IPS DF 6.9 (cell line): ENCODE measurements at regions not wholly inside any gene's neighbourhood (a gene's known extent, or its start where the extent isn't known, plus 50 kb on each side); places are given as distances from the start of the nearest gene placed in this dataset.

Source experiments
- DNase-seq: peaks from one replicate; pipeline ENCODE4 v3.0.0-alpha.2; 2013; ENCODE audit warnings: low read depth, low spot score
- H3K27ac ChIP-seq: one replicate; pipeline ENCODE4 v1.5.1; 2013; ENCODE audit warnings: low read length, control low read depth
- H3K27me3 ChIP-seq: 2 replicates; pipeline ENCODE4 v1.6.1; 2013; ENCODE audit warnings: mild to moderate bottlenecking, low read length; ENCODE audit not compliant: control insufficient read depth, insufficient read depth
- H3K36me3 ChIP-seq: 2 replicates; pipeline ENCODE4 v1.6.1; 2013; ENCODE audit warnings: low read length; ENCODE audit not compliant: control insufficient read depth, insufficient read depth
- H3K4me1 ChIP-seq: 2 replicates; pipeline ENCODE4 v1.6.1; 2013; ENCODE audit warnings: low read length; ENCODE audit not compliant: control insufficient read depth, insufficient read depth
- H3K4me3 ChIP-seq: 2 replicates; pipeline ENCODE4 v1.5.1; 2013; ENCODE audit warnings: mild to moderate bottlenecking, low read length
- H3K9me3 ChIP-seq: 2 replicates; pipeline ENCODE4 v1.6.1; 2013; ENCODE audit warnings: low read length, inconsistent platforms; ENCODE audit not compliant: control insufficient read depth, insufficient read depth
- WGBS: extraction: QIAGEN DNeasy Blood & Tissue Kit; methylation state at CpG from one replicate; pipeline ENCODE4 v1.1.7; 2013; ENCODE audit warnings: mixed read lengths, missing lambda C conversion rate; ENCODE audit not compliant: insufficient read length, insufficient coverage; 5-methylcytosine and 5-hydroxymethylcytosine counted together

DNA sequence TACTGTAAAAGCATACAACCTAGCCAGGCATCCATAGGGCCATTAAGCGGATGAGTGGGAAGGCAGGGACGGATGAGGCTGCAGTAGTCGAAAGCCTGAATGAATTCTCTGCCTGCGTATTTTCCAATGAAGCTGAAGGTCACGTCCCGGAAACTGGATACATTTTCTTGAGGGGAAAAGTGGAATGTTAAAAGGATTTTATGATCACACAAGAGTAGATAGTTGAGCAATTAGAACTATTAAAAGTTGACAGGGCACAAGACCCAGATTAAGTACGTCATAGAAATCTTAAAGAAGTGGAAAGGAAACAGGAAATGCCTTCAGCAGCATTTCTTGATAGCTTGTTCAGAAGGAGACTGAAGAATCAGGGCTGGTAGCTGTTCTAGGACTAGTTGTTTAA lies 98.3 kb upstream of the CXXC4 start:
- no CpG with 5 or more reads among the region's 7 CpGs for WGBS
- no peaks in the 10 kb centered on the region for H3K4me1 ChIP-seq
- H3K4me3 ChIP-seq: no peak overlapping the region
- no peaks in the 10 kb centered on the region for H3K27me3 ChIP-seq
- H3K36me3 ChIP-seq: no peaks in the 10 kb centered on the region
- no peak overlapping the region for H3K27ac ChIP-seq
- H3K9me3 ChIP-seq: no peaks in the 10 kb centered on the region
- DNase-seq: no peak

DNA sequence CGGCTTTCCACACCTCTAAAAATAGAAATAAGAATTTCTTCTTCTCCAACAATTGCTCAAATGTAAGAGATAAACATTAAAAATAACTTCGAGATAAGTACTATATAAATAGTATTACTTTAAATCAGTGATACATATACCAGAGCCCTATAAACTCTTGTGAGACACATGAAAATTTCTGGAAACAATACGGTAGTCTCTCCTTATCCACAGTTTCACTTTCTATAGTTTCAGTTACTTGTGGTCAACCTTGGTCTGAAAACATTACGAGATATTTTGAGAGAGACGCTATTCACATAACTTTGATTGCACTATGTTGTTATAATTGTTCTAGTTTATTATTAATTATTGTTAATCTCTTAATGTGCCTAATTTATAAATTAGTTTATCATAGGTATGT lies 101.5 kb upstream of the CXXC4 start:
- H3K27ac ChIP-seq: no peak overlapping the region
- H3K4me3 ChIP-seq: no peak overlapping the region
- WGBS: no CpG with 5 or more reads among the region's 5 CpGs
- no peaks in the 10 kb centered on the region for H3K9me3 ChIP-seq
- H3K36me3 ChIP-seq: no peaks in the 10 kb centered on the region
- H3K4me1 ChIP-seq: no peaks in the 10 kb centered on the region
- DNase-seq: no peak
- H3K27me3 ChIP-seq: no peaks in the 10 kb centered on the region

DNA sequence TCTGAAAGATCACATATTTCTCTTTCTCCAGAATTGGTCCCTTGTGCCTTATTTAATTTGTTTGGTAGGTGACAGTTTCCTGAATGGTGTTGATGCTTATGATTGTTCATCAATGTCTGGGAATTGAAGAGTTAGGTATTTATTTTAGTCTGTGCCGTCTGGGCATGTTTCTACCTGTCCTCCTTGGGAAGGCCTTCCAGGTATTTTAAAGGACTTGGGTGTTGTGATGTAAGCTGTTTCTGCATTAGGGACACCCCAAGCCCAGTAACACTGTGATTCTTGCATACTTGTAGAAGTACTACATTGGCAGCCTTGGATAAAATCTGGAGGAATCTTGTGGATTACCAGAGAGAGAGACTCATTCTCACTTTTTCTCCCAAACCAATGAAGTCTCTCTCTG lies 120.8 kb upstream of the CXXC4 start:
- WGBS: no CpG with 5 or more reads among the region's 1 CpG
- no peaks in the 10 kb centered on the region for H3K27me3 ChIP-seq
- H3K27ac ChIP-seq: no peak overlapping the region
- no peaks in the 10 kb centered on the region for H3K9me3 ChIP-seq
- H3K4me3 ChIP-seq: no peak overlapping the region
- peaks cover 4% of the 10 kb centered on the region; the same call in 1 of the 2 replicates for H3K4me1 ChIP-seq
- no peaks in the 10 kb centered on the region for H3K36me3 ChIP-seq
- no peak for DNase-seq

DNA sequence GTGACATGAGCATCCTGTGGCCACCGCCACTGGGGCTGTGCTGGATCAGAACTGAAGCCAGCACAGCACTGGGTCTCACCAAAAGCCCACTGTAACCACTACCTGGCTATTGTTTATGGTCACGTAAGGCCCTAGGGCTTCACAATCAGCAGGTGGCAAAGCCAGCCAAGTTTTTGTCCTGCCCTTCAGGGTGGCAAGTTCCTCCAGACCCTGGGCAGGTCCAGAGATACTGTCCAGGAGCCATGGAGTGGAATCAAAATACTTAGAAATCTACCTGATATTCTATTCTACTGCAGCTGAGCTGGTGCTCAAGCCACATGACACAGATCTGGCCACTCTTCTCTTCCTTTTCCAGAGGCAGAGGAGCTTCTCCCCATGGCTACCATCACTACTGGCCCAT lies 121.2 kb upstream of the CXXC4 start:
- WGBS: no CpG with 5 or more reads among the region's 2 CpGs
- Histone ChIP-seq H3K4me3 (no peak overlapping the region), H3K36me3 (no peaks in the 10 kb centered on the region), H3K27ac (no peak overlapping the region), H3K27me3 (no peaks in the 10 kb centered on the region), H3K4me1 (peaks cover 4% of the 10 kb centered on the region; the same call in 1 of the 2 replicates), H3K9me3 (no peaks in the 10 kb centered on the region)
- no peak for DNase-seq

DNA sequence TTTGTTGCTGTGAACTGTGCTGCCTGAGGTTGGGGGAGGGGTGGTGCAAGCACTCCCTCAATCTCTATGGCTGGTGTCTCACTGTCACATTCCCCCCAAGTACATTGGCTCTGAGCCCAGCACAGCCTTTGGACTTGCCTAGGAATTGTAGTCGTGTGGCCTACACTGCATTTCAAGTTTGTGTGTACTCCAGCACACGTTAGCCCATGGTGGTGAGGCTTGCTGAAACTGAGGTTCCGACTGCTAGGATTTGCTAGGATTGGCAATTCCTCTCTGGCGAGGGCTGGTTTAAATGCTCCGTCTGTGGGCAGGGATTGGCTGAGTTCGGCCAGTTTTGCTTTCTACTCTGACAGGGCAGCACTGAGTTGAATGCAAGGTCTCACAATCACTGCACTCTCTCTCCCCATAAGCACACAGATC lies 121.7 kb upstream of the CXXC4 start:
- H3K27me3 ChIP-seq: no peaks in the 10 kb centered on the region
- peaks cover 4% of the 10 kb centered on the region; the same call in 1 of the 2 replicates for H3K4me1 ChIP-seq
- no peak overlapping the region for H3K27ac ChIP-seq
- no CpG with 5 or more reads among the region's 6 CpGs for WGBS
- no peak for DNase-seq
- H3K9me3 ChIP-seq: no peaks in the 10 kb centered on the region
- no peak overlapping the region for H3K4me3 ChIP-seq
- H3K36me3 ChIP-seq: no peaks in the 10 kb centered on the region

DNA sequence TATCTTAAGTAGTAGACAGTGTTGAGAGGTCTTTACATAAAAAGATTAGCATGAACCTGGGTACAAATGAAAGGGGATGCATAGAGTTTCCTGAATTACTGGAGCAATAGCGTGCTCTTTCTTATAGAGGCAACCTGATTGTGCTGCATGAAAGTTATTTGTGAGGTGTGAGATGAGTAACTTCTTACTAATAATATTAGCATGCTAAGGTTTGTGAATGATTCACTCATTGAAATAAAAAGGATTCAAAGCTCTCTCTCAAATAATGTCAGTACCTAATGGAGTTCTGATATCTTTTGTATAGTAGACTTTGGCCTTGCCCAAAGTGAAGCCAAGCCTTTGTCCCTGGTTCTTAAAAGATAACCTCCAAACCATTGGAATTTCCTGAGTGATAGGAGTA lies 131.0 kb upstream of the CXXC4 start:
- H3K27ac ChIP-seq: no peak overlapping the region
- H3K27me3 ChIP-seq: no peaks in the 10 kb centered on the region
- no peak for DNase-seq
- H3K4me3 ChIP-seq: no peak overlapping the region
- WGBS: no CpG with 5 or more reads among the region's 1 CpG
- H3K4me1 ChIP-seq: no peaks in the 10 kb centered on the region
- H3K9me3 ChIP-seq: no peaks in the 10 kb centered on the region
- H3K36me3 ChIP-seq: no peaks in the 10 kb centered on the region

DNA sequence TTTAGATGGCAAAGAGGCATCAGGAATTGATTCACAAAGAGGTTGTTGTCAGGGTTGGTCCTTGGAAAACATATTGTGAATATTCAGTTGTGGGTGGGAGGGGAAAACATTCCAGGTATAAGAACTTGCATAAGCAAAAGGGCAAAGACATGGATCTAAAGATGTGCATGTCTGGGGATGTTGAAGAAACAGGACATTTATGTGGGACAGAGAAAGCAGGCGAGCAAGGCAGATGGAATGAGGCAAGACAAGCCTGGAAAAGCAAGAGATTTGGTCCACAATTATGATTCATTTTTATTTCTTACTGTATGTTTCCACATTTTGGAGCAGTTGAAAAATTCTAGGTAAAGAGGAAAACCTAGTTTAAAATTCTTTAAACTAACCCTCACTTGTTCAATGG lies 134.9 kb upstream of the CXXC4 start:
- DNase-seq: no peak
- WGBS: no CpG with 5 or more reads among the region's 1 CpG
- no peaks in the 10 kb centered on the region for H3K27me3 ChIP-seq
- no peak overlapping the region for H3K4me3 ChIP-seq
- no peaks in the 10 kb centered on the region for H3K4me1 ChIP-seq
- H3K36me3 ChIP-seq: no peaks in the 10 kb centered on the region
- no peak overlapping the region for H3K27ac ChIP-seq
- H3K9me3 ChIP-seq: no peaks in the 10 kb centered on the region

DNA sequence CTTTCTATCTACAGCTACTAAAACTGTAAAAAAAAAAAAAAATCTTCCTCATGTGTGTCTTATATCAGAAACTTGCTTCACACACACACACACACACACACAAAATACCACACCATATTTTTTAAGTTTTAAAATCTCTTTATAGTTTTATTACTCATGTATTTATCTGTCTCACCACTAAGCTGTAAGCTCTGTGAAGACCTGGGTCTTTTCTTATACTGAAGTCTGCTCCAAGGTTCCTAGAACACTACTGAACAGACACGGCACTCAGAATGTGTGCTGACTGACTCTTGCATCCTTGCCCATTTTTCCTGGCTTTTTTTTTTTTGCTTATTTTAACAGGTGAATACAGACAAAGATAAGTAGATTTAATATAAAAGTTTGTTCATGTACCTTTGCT lies 135.6 kb upstream of the CXXC4 start:
- Histone ChIP-seq H3K4me1 (no peaks in the 10 kb centered on the region), H3K27ac (no peak overlapping the region), H3K9me3 (no peaks in the 10 kb centered on the region), H3K27me3 (no peaks in the 10 kb centered on the region), H3K4me3 (no peak overlapping the region), H3K36me3 (no peaks in the 10 kb centered on the region)
- DNase-seq: no peak
- no CpG with 5 or more reads among the region's 1 CpG for whole genome bisulfite sequencing

DNA sequence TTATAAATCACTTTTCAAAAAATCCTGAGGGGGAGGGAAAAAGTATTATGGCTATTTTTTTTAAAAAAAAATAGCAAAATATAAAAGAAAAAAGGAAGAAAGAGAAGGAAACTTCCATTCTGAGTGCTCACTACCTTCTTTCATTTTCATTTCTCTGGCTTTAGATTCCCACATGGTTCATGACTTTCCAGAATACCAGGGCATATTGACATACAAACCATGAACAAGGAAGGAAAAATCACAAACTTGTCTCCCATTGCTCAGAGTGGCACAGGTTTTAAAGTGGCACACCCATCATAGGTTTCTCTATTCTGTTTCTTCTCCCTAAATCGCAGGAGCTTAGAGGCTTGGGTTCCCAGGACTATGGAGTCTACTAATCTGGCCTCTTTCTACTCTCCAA lies 136.3 kb upstream of the CXXC4 start:
- H3K27me3 ChIP-seq: no peaks in the 10 kb centered on the region
- no peak overlapping the region for H3K27ac ChIP-seq
- WGBS: no CpG with 5 or more reads among the region's 1 CpG

DNA sequence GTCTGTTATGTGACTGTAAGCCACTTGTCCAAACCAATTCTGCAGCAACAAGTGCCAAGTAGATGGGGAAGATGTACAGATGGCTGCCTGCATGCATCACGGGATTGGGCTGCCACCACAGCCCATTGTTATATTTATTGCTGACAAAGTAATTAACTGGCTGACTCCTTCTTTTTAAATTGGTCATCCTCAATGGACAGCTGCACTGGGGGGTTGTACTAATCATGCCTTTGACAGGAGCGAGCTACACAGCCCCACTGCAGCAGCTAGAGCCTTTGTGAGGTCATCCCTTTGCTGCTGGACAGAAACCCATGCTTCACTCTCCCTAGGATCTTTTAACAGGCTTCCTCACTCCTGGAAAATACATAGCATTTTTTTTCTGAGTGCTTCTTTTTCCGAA lies 146.7 kb upstream of the CXXC4 start:
- no peak for DNase-seq
- H3K27me3 ChIP-seq: no peaks in the 10 kb centered on the region
- no CpG with 5 or more reads among the region's 3 CpGs for whole genome bisulfite sequencing
- H3K27ac ChIP-seq: no peak overlapping the region
- no peak overlapping the region for H3K4me3 ChIP-seq
- no peaks in the 10 kb centered on the region for H3K4me1 ChIP-seq
- H3K36me3 ChIP-seq: no peaks in the 10 kb centered on the region
- H3K9me3 ChIP-seq: no peaks in the 10 kb centered on the region

More for the DNA sequence above, 136.3 kb upstream of the CXXC4 start:
- Histone ChIP-seq H3K4me1 (no peaks in the 10 kb centered on the region), H3K9me3 (no peaks in the 10 kb centered on the region), H3K4me3 (no peak overlapping the region), H3K36me3 (no peaks in the 10 kb centered on the region)
- no peak for DNase-seq

DNA sequence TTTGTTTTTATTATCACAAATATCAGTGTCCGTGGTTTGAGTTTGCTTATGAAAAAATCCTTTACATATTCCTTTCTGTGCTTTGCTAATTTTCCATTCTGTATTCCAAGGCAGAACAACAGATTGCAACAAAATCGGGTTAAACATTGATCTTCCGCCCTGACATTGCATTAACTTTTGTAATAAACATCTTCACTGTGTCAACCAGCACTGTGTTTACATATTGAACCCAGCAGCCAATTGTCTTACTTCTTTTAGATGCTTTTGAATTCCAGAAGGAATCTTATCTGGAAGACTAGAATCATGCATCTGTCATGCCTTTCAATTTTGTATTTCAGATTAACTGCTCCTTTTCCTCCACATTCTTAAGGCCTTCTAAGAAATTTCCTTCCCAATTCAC lies 147.8 kb upstream of the CXXC4 start:
- no peaks in the 10 kb centered on the region for H3K36me3 ChIP-seq
- no peaks in the 10 kb centered on the region for H3K27me3 ChIP-seq
- no peaks in the 10 kb centered on the region for H3K9me3 ChIP-seq
- no peak for DNase-seq
- no peak overlapping the region for H3K4me3 ChIP-seq
- H3K27ac ChIP-seq: no peak overlapping the region
- WGBS: no CpG with 5 or more reads among the region's 3 CpGs
- no peaks in the 10 kb centered on the region for H3K4me1 ChIP-seq
